ENCODE measurements at regions not wholly inside any gene's neighbourhood (a gene's known extent, or its start where the extent isn't known, plus 50 kb on each side); places are given as distances from the start of the nearest gene placed in this dataset.
"Not testable (repeated sequence)": the region's sequence is repeated elsewhere in the genome, so short reads cannot be mapped to it uniquely, and the experiment has no call there.

GRCh38 chr1:121452484-121452883 lies 267.7 kb downstream of the SRGAP2C start:
- no peak for DNase-seq (ENCODE audit: low spot score)
- no peak overlapping the region for H3K27ac Mint-ChIP-seq (ENCODE audit: unreplicated experiment)

DNA sequence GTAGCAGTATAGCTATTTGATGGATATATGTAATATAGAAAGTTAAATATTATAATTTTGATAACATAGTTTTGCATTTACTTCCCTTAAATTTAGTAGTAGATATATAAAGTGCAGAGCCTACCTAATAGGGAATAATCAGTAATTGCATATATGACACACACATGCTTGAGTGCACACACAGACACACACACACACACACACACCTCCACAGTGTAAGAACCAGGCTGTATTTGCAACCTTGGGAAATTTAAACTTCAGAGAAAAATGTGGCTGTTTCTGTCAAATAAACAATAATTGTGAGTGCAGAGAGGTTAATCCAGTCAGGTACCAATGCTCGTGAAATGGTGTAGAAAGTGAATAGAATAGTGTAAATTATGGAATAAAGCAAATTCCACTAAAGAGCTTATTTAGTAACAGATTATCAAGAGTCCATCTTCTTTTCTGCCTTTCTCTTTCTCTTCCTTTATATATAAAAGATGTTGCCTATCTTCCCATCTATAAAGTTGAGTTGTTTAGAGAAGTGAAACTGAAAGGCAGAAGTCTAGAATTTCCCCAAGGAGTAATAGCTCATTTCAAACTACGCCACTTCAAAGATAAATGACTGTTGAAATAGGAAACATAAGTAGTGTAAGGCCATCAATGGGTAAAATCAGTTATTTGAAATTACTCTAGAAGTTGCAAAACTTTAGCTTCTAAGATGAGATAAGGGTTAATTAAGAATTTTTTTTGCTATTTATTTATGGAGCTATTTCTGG lies 273.7 kb downstream of the SRGAP2C start:
- Mint-ChIP-seq H3K36me3 (ENCODE audit: low read depth) (no peaks in the 10 kb centered on the region), H3K4me3 (ENCODE audit: unreplicated experiment) (no peak overlapping the region), H3K4me1 (ENCODE audit: low read depth) (no peaks in the 10 kb centered on the region), H3K27me3 (ENCODE audit: low read depth) (peaks cover 6% of the 10 kb centered on the region), H3K9me3 (ENCODE audit: low read depth) (no peaks in the 10 kb centered on the region), H3K27ac (ENCODE audit: unreplicated experiment) (no peak overlapping the region)
- TF ChIP-seq, protein P1, sequence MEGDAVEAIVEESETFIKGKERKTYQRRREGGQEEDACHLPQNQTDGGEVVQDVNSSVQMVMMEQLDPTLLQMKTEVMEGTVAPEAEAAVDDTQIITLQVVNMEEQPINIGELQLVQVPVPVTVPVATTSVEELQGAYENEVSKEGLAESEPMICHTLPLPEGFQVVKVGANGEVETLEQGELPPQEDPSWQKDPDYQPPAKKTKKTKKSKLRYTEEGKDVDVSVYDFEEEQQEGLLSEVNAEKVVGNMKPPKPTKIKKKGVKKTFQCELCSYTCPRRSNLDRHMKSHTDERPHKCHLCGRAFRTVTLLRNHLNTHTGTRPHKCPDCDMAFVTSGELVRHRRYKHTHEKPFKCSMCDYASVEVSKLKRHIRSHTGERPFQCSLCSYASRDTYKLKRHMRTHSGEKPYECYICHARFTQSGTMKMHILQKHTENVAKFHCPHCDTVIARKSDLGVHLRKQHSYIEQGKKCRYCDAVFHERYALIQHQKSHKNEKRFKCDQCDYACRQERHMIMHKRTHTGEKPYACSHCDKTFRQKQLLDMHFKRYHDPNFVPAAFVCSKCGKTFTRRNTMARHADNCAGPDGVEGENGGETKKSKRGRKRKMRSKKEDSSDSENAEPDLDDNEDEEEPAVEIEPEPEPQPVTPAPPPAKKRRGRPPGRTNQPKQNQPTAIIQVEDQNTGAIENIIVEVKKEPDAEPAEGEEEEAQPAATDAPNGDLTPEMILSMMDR (IDR thresholded peaks at IDR 0.05) = no peak
- DNase-seq (ENCODE audit: low spot score) = no peak

More at GRCh38 chr1:121452484-121452883, 267.7 kb downstream of the SRGAP2C start:
- H3K9me3 Mint-ChIP-seq (ENCODE audit: low read depth) = no peaks in the 10 kb centered on the region
- no peak overlapping the region for H3K4me3 Mint-ChIP-seq (ENCODE audit: unreplicated experiment)
- TF ChIP-seq, protein P1 (IDR thresholded peaks at IDR 0.05) = no peak
- no peaks in the 10 kb centered on the region for H3K36me3 Mint-ChIP-seq (ENCODE audit: low read depth)
- peaks cover 6% of the 10 kb centered on the region for H3K27me3 Mint-ChIP-seq (ENCODE audit: low read depth)
- H3K4me1 Mint-ChIP-seq (ENCODE audit: low read depth) = no peaks in the 10 kb centered on the region

GRCh38 chr1:121459235-121459634 lies 274.5 kb downstream of the SRGAP2C start:
- peaks cover 3% of the 10 kb centered on the region for H3K27me3 Mint-ChIP-seq (ENCODE audit: low read depth)
- TF ChIP-seq, protein P1 (IDR thresholded peaks at IDR 0.05) = no peak
- H3K27ac Mint-ChIP-seq (ENCODE audit: unreplicated experiment) = no peak overlapping the region
- no peaks in the 10 kb centered on the region for H3K9me3 Mint-ChIP-seq (ENCODE audit: low read depth)
- H3K36me3 Mint-ChIP-seq (ENCODE audit: low read depth) = no peaks in the 10 kb centered on the region
- no peak overlapping the region for H3K4me3 Mint-ChIP-seq (ENCODE audit: unreplicated experiment)
- no peaks in the 10 kb centered on the region for H3K4me1 Mint-ChIP-seq (ENCODE audit: low read depth)
- no peak for DNase-seq (ENCODE audit: low spot score)

GRCh38 chr1:121469395-121469794 lies 284.6 kb downstream of the SRGAP2C start:
- not testable (repeated sequence) for H3K27ac Mint-ChIP-seq (ENCODE audit: unreplicated experiment); H3K9me3 Mint-ChIP-seq (ENCODE audit: low read depth); H3K36me3 Mint-ChIP-seq (ENCODE audit: low read depth); H3K4me3 Mint-ChIP-seq (ENCODE audit: unreplicated experiment); H3K27me3 Mint-ChIP-seq (ENCODE audit: low read depth); H3K4me1 Mint-ChIP-seq (ENCODE audit: low read depth); DNase-seq (ENCODE audit: low spot score)

DNA sequence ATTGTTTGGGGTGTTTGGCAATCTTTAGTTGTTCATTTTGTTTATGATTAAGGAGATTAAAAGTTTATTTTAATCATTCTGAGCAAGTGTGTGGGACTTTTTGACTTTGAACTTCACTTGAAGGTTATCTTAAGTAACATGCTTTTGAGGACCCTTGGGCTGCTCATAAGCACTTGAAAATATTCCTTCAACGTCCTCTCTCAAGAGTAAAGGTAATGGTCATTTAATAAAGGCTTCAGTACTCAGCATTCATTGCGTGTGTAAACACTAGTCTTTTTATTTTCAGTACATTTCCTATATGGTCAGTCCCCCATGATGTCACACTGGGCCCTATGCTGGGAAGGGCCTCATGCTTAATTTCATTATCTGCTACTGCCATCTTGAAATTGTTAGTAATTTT lies 285.6 kb downstream of the SRGAP2C start:
- not testable (repeated sequence) for DNase-seq (ENCODE audit: low spot score); H3K4me3 Mint-ChIP-seq (ENCODE audit: unreplicated experiment); H3K27me3 Mint-ChIP-seq (ENCODE audit: low read depth); H3K9me3 Mint-ChIP-seq (ENCODE audit: low read depth); H3K4me1 Mint-ChIP-seq (ENCODE audit: low read depth); H3K36me3 Mint-ChIP-seq (ENCODE audit: low read depth); H3K27ac Mint-ChIP-seq (ENCODE audit: unreplicated experiment)

DNA sequence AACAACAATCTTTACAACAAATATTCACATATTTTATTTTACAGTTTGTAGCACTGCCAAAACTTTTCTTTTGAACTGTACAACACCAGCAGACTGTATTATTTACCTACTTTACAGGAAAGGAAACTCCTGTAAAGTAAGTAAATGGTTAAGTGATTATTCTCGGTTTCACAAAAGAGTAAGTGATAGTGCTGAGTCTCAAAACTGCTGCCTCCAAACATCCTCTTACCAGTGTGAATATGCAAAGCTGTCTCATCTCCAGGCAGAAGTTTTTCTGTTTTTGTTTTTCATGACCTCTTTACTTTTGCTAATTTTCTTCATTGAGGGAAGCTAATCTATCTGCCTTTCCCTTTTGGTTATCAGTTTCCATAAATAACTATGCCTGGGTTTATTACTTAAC lies 286.7 kb downstream of the SRGAP2C start:
- DNase-seq (ENCODE audit: low spot score) = no peak
- Mint-ChIP-seq H3K36me3 (ENCODE audit: low read depth) (peaks cover 1% of the 10 kb centered on the region), H3K4me3 (ENCODE audit: unreplicated experiment) (no peak overlapping the region), H3K9me3 (ENCODE audit: low read depth) (peaks cover 11% of the 10 kb centered on the region), H3K27ac (ENCODE audit: unreplicated experiment) (no peak overlapping the region), H3K4me1 (ENCODE audit: low read depth) (no peaks in the 10 kb centered on the region), H3K27me3 (ENCODE audit: low read depth) (peaks cover under 1% of the 10 kb centered on the region)
- TF ChIP-seq, protein P1 (IDR thresholded peaks at IDR 0.05) = no peak

All from chondrocyte (in vitro differentiated cells).